ENCODE measurements at regions not wholly inside any gene's neighbourhood (a gene's known extent, or its start where the extent isn't known, plus 50 kb on each side); places are given as distances from the start of the nearest gene placed in this dataset.

DNA sequence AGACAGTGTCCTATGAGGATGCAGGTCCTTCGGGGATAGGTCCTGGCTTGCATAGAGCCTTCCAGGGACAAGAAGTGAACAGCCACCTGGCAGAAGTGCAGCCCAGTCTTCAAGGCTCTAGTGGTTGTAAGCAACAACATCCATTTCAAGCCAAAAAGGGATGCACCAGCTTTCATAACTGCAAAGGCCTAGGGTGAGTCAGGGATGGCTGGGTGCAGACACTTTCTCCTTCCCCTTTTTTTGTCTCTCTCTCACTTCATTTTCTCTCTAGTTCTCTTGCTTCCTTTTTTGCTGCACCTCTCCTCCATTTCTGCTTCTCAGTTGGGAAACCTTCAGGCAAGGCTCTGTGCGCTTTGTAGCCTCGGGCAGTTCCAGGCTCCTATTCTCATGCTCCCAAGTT is 196.2 kb upstream of the ZNF536 start:
- no peak overlapping the region for H3K27ac ChIP-seq
- TF ChIP-seq CTCF (IDR thresholded peaks at IDR 0.05), result no peak
- no peak for TF ChIP-seq ZFX (IDR thresholded peaks at IDR 0.05; ENCODE audit: borderline replicate concordance)

DNA sequence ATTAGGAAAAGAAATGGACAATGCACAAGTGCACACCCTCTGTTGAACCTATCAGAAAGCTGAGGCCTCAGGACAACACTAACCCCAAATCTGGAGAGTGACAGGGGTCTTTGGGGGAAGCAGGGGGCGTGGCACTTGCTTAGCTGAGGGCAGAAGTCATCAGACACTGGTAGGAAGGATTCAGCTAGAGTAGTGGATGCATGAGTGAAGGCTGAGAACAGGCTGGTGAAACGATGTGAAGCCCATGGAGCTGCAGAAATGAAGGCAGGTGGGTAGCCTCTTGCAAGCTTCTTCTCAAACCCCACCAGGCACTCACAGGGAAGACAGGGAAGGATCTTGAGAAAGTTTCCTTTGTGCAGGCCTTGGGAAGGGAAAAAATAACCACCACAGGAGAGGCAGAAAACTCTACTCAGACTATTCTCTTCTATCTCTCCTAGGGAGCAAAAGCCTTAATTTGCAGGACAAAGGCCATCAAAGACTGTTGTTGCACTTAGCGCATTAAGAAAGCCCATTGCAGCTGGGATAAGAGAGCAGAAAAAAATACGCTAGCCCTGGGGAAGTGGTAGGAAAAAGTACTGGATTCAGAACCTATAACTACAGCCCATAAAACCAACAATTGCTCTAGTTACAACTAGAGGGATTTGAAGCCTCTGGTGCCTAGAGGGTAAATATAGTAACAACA is 193.3 kb upstream of the ZNF536 start:
- TF ChIP-seq ZFX (IDR thresholded peaks at IDR 0.05; ENCODE audit: borderline replicate concordance) (no peak), CTCF (IDR thresholded peaks at IDR 0.05) (no peak)
- no peak overlapping the region for H3K27ac ChIP-seq

DNA sequence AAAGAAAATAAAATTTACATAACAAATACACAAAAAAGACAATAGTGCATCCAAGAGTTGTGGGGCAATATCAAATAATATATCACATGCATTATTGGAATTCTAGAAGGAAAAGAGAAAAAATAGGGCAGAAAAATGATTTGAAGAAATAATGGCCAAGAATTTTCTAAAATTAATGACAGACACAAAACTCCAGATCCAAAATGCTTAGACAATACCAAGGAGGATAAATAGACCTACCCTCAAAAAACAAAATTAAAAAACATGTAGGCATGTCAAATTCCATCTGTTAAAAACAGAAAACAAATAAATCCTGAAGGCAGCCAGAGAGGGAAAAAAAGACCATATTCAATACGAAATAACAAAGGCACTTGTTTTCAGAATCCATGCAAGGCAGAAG is 191.5 kb upstream of the ZNF536 start:
- no peak overlapping the region for H3K27ac ChIP-seq
- TF ChIP-seq CTCF (IDR thresholded peaks at IDR 0.05), result no peak
- TF ChIP-seq ZFX (IDR thresholded peaks at IDR 0.05; ENCODE audit: borderline replicate concordance), result no peak

DNA sequence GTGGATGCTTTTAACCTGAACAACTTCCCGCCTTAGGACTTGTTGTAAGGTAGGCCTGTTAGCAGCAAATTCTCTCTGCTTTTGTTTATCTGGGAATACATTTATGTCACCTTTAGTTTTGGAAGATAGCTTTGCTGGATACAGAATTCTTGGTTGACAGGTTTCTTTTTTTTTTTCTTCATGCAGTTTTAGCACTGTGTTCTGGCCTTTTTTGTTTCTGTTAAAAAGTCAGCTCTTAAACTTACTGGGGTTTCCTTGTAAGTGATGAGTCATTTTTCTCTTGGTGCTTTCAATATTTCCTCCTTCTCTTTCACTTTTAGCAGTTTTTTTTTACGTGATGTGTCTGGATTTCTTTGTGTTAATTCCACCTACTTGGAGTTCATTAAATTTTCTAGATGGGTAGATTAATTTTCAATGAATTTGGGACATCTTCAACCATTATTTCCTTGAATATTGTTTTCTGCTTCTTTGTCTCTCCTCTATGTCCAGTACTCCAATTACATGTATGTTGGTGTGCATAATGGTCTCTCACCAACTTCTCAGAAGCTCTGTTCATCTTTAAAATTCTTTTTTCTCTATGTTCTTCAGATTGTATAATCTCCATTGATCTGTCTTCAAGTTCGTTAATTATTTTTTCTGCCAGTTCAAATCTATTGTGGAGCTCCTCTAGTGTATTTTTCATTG is 188.2 kb upstream of the ZNF536 start:
- no peak overlapping the region for H3K27ac ChIP-seq
- TF ChIP-seq CTCF (IDR thresholded peaks at IDR 0.05), result no peak
- no peak for TF ChIP-seq ZFX (IDR thresholded peaks at IDR 0.05; ENCODE audit: borderline replicate concordance)

- no peak for TF ChIP-seq ZFX (IDR thresholded peaks at IDR 0.05; ENCODE audit: borderline replicate concordance)
- H3K27ac ChIP-seq, result no peak overlapping the region
Observed at GRCh38 chr19:30202060-30202600, 170.1 kb upstream of the ZNF536 start.

DNA sequence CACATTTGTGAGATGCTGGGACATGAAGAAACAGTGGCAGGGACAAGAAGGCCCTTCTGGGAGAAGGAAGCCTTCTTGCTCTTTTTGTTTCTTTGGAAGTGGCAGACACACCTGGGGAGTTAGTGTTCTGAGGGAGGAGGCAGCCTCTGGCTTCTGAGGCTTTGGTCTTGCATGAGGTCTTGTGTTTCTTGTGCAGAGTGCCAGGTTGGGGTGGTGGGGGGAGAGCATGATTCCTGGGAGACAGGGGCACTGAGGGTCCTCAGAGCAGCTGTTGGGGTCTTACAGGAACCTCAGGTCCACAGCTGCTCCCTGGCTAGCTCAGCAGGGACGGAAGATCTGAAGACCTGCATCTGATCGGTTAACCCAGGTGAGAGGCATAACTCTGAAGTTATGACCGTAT is 167.5 kb upstream of the ZNF536 start:
- no peak for TF ChIP-seq ZFX (IDR thresholded peaks at IDR 0.05; ENCODE audit: borderline replicate concordance)
- no peak for TF ChIP-seq CTCF (IDR thresholded peaks at IDR 0.05)
- H3K27ac ChIP-seq, result no peak overlapping the region

- no peak overlapping the region for H3K27ac ChIP-seq
- TF ChIP-seq CTCF (IDR thresholded peaks at IDR 0.05), result no peak
Observed at GRCh38 chr19:30206187-30206586, 166.0 kb upstream of the ZNF536 start.
